Mucosa of descending colon (tissue), 3 donors: ENCODE measurements at regions not wholly inside any gene's neighbourhood (a gene's known extent, or its start where the extent isn't known, plus 50 kb on each side); places are given as distances from the start of the nearest gene placed in this dataset.
"Not testable (repeated sequence)": the region's sequence is repeated elsewhere in the genome, so short reads cannot be mapped to it uniquely, and the experiment has no call there.

ENCODE experiments used
- ATAC-seq: fragments of 200-7000 bp; cut with Tn5 transposase; one replicate; pipeline ENCODE4 v1.9.1; 2020; ENCODE audit warnings: mild to moderate bottlenecking, moderate library complexity
- DNase-seq, 3 donors: peaks; one replicate each; pipeline ENCODE4 v3.0.0-alpha.2; 2020
- H3K36me3 ChIP-seq: fragments of 200-600 bp; one replicate; pipeline ENCODE4 v1.8.0; 2021; ENCODE audit warnings: low read depth, mild to moderate bottlenecking
- H3K4me1 ChIP-seq: fragments of 200-600 bp; one replicate; pipeline ENCODE4 v1.8.0; 2021; ENCODE audit warnings: low read depth, mild to moderate bottlenecking
- H3K4me3 ChIP-seq: fragments of 200-600 bp; one replicate; pipeline ENCODE4 v1.8.0; 2021; ENCODE audit warnings: mild to moderate bottlenecking
- H3K9me3 ChIP-seq: fragments of 200-600 bp; one replicate; pipeline ENCODE4 v1.8.0; 2021; ENCODE audit warnings: mild to moderate bottlenecking
- intact Hi-C, 2 donors: fragments of 100-400 bp; cut with DNase I in 1 of 2; cut with micrococcal nuclease in 1 of 2; formaldehyde crosslinking; loops; one replicate each; pipeline versions ENCODE4 v1.11.0 to v1.11.1; 2022; cut with DNase I, micrococcal nuclease
- TF ChIP-seq, protein P1 (sequence below): fragments of 200-600 bp; IDR thresholded peaks from one replicate; pipeline ENCODE4 v1.8.0; 2022; ENCODE audit warnings: antibody characterized with exemption, mild to moderate bottlenecking
- donor health status: DM: no; HTN: no; CAD: no; lungs with moderate emphysema.
- donor health status: DM: no; HTN: no; CAD: no.
- donor health status: DM: no; HTN: yes; CAD: no.

DNA sequence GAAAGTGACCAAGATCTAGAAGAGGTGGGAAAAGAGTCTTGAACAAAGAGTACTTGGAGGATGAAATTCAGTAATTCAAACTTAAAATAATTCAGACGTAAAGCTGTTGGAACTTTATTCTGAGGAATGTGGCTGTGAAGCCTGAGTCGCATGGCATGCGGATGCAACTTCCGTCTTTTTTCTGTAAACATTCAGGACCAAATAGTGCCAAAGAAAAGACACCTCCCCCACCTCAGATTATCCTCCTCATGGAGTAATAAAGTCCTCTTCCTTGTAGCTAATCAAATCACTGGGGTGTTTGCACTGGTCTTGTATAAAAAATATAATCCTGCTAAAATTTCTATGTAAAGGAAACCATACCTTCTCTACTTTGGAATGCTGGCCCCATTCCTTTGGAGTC is 790.4 kb downstream of the TSN start:
- H3K4me1 ChIP-seq: no peaks in the 10 kb centered on the region
- H3K9me3 ChIP-seq: no peaks in the 10 kb centered on the region
- DNase-seq (no peak), ATAC-seq (no peak)
- no peaks in the 10 kb centered on the region for H3K36me3 ChIP-seq
- TF ChIP-seq, protein P1, sequence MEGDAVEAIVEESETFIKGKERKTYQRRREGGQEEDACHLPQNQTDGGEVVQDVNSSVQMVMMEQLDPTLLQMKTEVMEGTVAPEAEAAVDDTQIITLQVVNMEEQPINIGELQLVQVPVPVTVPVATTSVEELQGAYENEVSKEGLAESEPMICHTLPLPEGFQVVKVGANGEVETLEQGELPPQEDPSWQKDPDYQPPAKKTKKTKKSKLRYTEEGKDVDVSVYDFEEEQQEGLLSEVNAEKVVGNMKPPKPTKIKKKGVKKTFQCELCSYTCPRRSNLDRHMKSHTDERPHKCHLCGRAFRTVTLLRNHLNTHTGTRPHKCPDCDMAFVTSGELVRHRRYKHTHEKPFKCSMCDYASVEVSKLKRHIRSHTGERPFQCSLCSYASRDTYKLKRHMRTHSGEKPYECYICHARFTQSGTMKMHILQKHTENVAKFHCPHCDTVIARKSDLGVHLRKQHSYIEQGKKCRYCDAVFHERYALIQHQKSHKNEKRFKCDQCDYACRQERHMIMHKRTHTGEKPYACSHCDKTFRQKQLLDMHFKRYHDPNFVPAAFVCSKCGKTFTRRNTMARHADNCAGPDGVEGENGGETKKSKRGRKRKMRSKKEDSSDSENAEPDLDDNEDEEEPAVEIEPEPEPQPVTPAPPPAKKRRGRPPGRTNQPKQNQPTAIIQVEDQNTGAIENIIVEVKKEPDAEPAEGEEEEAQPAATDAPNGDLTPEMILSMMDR: no peak
- H3K4me3 ChIP-seq: no peak overlapping the region
- intact Hi-C loops: no loop called here

DNA sequence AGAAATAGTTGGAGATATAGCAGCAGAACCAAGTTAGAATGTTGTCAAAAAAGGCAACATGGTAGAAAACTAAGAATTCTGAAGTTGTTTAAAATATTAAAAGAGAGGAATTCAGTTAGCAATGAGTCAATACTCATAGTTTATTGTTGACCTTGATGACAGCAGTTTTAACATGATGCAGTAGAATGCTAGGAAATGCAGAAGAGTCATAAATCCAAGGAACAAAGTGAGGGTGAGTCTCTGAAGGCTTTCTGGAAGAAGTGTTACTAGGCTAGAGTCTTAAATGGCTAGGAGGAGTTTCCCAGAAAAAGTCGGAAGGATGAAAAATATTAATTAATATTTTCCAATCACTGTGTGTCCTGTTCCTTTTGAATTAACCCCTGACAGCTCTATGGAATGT is 807.3 kb downstream of the TSN start:
- DNase-seq (no peak), ATAC-seq (no peak)
- no peak overlapping the region for H3K4me3 ChIP-seq
- intact Hi-C loops: no loop called here
- H3K9me3 ChIP-seq: no peaks in the 10 kb centered on the region
- TF ChIP-seq, protein P1: no peak
- H3K36me3 ChIP-seq: no peaks in the 10 kb centered on the region
- no peaks in the 10 kb centered on the region for H3K4me1 ChIP-seq

DNA sequence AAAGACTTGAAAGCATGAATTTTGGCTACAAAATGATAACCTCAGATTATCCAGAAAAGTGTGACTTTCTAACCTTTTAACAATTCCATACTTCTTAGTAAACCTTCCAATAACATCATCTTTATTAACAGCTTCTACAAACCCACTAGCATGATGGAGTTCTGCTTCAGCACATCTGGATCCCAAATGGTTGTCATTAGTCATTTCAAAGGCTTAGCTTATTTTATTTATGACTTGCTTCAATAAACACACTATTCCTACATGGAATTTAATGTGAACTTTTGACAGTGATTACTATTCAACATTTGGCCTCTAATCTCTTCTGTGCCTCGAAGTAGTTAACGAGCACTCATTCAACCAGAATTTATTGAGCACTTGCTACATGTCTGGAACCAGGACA is 808.3 kb downstream of the TSN start:
- no peak overlapping the region for H3K4me3 ChIP-seq
- intact Hi-C loops: no loop called here
- DNase-seq (no peak), ATAC-seq (no peak)
- H3K4me1 ChIP-seq: no peaks in the 10 kb centered on the region
- no peaks in the 10 kb centered on the region for H3K9me3 ChIP-seq
- TF ChIP-seq, protein P1: no peak
- no peaks in the 10 kb centered on the region for H3K36me3 ChIP-seq

DNA sequence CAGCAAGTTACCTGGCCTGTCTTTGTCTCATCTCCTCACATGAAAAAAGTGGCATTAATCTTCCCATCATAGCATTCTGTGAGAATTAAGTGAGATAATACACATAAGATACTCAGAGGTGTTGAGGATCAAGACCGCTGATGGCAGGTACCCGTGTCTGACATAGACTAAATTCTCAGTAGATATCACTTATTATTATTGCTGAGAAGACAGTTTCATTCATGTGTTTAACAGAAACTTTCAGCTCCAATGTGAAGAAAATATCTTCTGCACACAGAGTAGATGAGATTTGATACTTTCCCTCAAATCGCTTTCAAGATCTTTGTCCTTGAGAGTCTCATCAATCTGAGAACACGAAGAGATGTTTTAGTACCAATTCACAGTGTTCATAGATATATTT is 809.4 kb downstream of the TSN start:
- H3K36me3 ChIP-seq: no peaks in the 10 kb centered on the region
- no peak overlapping the region for H3K4me3 ChIP-seq
- TF ChIP-seq, protein P1: no peak
- DNase-seq: no peak
- ATAC-seq: no peak
- intact Hi-C loops: no loop called here
- H3K9me3 ChIP-seq: no peaks in the 10 kb centered on the region
- H3K4me1 ChIP-seq: no peaks in the 10 kb centered on the region

DNA sequence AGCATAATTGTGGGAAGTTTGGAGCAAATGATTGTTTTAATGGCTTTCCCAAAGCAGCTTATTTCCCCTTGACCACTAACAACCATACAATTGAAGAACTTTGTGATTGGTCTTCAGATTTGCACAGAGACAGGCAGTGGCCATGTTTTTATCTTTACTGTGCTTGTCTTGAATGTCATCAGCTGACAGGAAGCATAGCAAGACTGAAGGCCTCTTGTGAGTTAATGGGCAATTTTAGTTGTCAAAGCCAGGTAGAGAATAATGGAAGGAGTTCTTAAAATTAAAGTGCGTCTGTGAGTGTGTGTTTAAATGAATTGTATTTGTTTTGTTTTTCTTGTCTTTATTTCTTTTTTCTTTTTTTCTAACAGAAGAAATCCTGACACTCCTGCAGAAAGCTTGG is 809.9 kb downstream of the TSN start:
- Histone ChIP-seq H3K4me1 (no peaks in the 10 kb centered on the region), H3K36me3 (no peaks in the 10 kb centered on the region), H3K4me3 (no peak overlapping the region), H3K9me3 (no peaks in the 10 kb centered on the region)
- TF ChIP-seq, protein P1: no peak
- ATAC-seq: no peak
- no peak for DNase-seq
- intact Hi-C loops: no loop called here

DNA sequence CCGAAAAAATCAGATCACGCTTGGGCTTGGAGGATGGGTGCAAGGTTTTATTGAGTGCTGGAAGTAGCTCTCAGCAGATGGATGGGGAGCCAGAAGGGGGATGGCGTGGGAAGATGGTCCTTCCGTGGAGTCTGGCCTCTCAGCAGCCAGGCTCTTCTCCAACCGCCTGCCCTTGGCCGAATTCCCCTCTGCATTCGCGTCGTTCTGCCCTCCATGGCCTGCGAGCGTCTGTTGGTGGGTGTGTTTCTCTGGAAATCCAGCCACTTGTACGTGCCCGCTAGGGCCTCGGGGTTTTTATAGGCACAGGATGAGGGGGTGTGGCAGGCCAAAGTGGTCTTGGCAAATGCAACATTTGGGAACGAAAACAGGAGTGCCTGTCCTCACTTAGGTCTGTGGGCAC is 815.2 kb downstream of the TSN start:
- Histone ChIP-seq H3K4me1 (no peaks in the 10 kb centered on the region), H3K4me3 (no peak overlapping the region), H3K9me3 (no peaks in the 10 kb centered on the region), H3K36me3 (no peaks in the 10 kb centered on the region)
- ATAC-seq (no peak), DNase-seq (no peak)
- intact Hi-C loops: no loop called here
- TF ChIP-seq, protein P1: no peak

DNA sequence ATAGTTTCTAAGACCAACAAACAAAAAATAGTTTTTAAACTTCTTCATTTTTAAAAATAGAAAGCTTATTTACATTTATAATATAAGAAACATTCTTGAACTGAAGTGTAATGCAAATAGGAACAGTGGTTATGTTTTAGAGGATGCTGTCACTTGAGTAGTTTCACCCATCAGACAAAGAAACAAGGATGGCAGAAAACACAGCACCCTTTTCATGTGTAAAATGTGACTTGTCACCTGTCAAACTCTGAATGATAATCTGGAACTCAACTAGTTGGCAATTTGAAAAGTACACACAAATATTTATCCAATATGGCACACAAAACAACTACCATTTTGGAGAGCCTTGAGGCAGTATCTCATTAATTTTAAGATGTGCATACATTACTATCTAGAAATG is 816.0 kb downstream of the TSN start:
- H3K4me1 ChIP-seq, intact Hi-C loops, H3K9me3 ChIP-seq, H3K4me3 ChIP-seq, DNase-seq, ATAC-seq, H3K36me3 ChIP-seq: not testable (repeated sequence)
